ENCODE measurements at regions not wholly inside any gene's neighbourhood (a gene's known extent, or its start where the extent isn't known, plus 50 kb on each side); places are given as distances from the start of the nearest gene placed in this dataset.

- dilution Hi-C loops (cut with HindIII; ENCODE audit: low sequenced_read_pairs, unreplicated experiment): no loop called here
- Histone ChIP-seq H4K20me1 (ENCODE audit: insufficient read depth, low read length) (no peaks in the 10 kb centered on the region), H3K4me2 (ENCODE audit: low read depth, low read length) (no peak overlapping the region), H3K9ac (ENCODE audit: low read depth, low read length) (no peak overlapping the region), H2AK5ac (ENCODE audit: low read depth, low read length) (no peak overlapping the region), H3K14ac (replicated peaks; ENCODE audit: low read depth, low read length) (no peak overlapping the region), H3K27ac (ENCODE audit: insufficient read depth, low read length) (no peak overlapping the region), H3K4me3 (ENCODE audit: insufficient read depth, low read depth, low read length) (no peak overlapping the region), H2BK15ac (ENCODE audit: low read depth, low read length) (no peak overlapping the region), H3K23ac (ENCODE audit: low read depth, low read length) (no peak overlapping the region), H3K56ac (ENCODE audit: extremely low read depth, insufficient read depth, low read length) (no peak overlapping the region), H3K9me3 (ENCODE audit: control insufficient read depth, insufficient read depth, low read length) (no peaks in the 10 kb centered on the region), H3K27me3 (ENCODE audit: control insufficient read depth, insufficient read depth, low read length) (no peaks in the 10 kb centered on the region), H2AFZ (replicated peaks; ENCODE audit: low read length, poor library complexity) (no peak overlapping the region), H2BK20ac (ENCODE audit: low read depth, low read length) (no peak overlapping the region), H4K5ac (ENCODE audit: low read depth, low read length) (no peak overlapping the region), H3K36me3 (ENCODE audit: control insufficient read depth, insufficient read depth, low read length) (no peaks in the 10 kb centered on the region), H3K4me1 (ENCODE audit: control insufficient read depth, insufficient read depth, low read length) (no peaks in the 10 kb centered on the region), H4K8ac (ENCODE audit: low read depth in 2 of 2, low read length in 2 of 2) (no peak overlapping the region), H4K91ac (ENCODE audit: insufficient read depth, low read depth, low read length) (no peak overlapping the region), H3K4ac (ENCODE audit: low read depth, low read length) (no peak overlapping the region), H3K79me1 (ENCODE audit: low read depth in 1 of 2, low read length in 2 of 2) (no peaks in the 10 kb centered on the region), H3K18ac (ENCODE audit: low read depth, low read length) (no peak overlapping the region), H2BK5ac (ENCODE audit: low read depth, low read length, poor library complexity, severe bottlenecking) (no peak overlapping the region), H2BK120ac (ENCODE audit: low read depth, low read length) (no peak overlapping the region), H2AK9ac (replicated peaks; ENCODE audit: low read depth, low read length, poor library complexity) (no peak overlapping the region), H3K9me1 (ENCODE audit: insufficient read depth, low read length) (no peaks in the 10 kb centered on the region)
- no TSS peak for BruUV-seq (replicated peaks)
- TF ChIP-seq FOS (IDR thresholded peaks at IDR 0.05; ENCODE audit: low read depth, low read length): no peak
- TF ChIP-seq BHLHE40 (IDR thresholded peaks at IDR 0.05; ENCODE audit: low read depth, low read length): no peak
- POLR2A ChIA-PET (ENCODE audit: unreplicated experiment): no interaction called here
- ATAC-seq (ENCODE audit: low read depth) (no peak), DNase-seq (no peak)
- CTCF ChIA-PET: no interaction called here
- intact Hi-C loops (cut with micrococcal nuclease): no loop called here
- in situ Hi-C loops (cut with MboI; ENCODE audit: low sequenced_read_pairs): no loop called here
- WGBS, 2 experiments (ENCODE audit: extremely low coverage in 2 of 2, insufficient read length in 1 of 2): no CpG with 5 or more reads among the region's 6 CpGs
Observed at GRCh38 chr17:34110315-34110714, 144.8 kb upstream of the CCL2 start.

Measured in IMR-90 (cell line).